SH-SY5Y (cell line): ENCODE measurements at regions not wholly inside any gene's neighbourhood (a gene's known extent, or its start where the extent isn't known, plus 50 kb on each side); places are given as distances from the start of the nearest gene placed in this dataset.

Experiments
- GATA2 ChIP-seq: IDR thresholded peaks from 2 replicates; pipeline ENCODE4 v1.6.1; 2011; ENCODE audit warnings: mild to moderate bottlenecking, low read depth, low read length
- GATA3 ChIP-seq: IDR thresholded peaks from 2 replicates; pipeline ENCODE4 v1.6.1; 2011; ENCODE audit warnings: low read depth, mild to moderate bottlenecking, low read length, moderate library complexity

DNA sequence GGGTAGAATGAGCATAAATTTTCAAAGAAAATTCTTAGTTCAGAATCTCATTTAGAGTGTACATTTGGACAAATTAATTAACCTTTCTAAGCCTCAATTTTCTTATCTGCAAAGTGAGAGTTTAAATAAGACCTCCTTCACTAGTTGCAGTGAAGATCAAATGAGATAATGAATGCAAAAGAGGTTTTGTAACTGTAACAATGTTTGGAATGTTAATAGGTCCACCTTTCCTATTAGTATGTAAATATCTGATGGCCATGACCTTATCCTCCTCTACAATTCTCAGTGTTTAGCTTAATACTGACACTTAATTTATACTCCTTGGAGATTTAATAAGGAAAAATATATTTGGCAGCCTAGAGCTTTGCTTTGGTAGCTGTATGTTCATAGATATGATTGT, 138.8 kb downstream of the GABRG1 start:
- TF ChIP-seq GATA3, result no peak
- no peak for TF ChIP-seq GATA2

DNA sequence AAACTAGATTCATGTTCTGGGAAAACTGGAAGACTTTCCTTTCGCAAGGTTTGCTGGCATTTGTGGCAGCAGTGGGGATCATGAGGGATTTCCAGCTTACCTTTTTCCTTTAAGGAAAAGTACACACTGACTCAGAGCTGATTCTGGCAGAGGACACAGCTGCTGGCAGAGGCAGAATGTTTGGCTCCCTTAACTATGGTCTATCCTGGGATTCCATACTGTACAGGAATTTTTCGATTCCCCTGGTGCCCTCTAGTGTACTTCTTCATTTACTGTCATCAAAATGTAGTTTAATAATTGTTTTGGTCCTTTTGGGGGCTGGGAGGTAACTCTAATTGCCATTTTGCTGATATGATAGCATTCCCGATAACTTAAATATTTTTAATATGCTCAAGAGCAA, 152.7 kb downstream of the GABRG1 start:
- no peak for TF ChIP-seq GATA2
- TF ChIP-seq GATA3, result no peak

DNA sequence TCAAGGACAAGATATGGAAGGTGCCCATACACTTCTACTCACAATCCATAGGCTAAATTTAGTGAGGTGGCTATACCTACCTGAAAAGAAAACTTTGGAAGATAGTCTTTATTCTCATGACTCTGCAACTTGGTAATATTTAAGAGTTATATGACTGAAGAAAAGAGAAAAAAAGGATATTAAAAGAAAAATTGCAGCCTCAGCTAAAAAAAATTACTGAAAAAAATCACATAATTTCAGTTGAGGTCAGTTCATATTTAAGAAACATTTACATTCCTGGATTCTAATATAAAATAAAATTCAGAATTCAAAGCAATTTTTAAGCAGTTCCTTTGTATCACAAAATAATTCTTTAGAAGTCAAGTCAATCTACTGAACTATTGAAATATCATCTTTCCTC, 166.5 kb downstream of the GABRG1 start:
- TF ChIP-seq GATA2, result no peak
- no peak for TF ChIP-seq GATA3

DNA sequence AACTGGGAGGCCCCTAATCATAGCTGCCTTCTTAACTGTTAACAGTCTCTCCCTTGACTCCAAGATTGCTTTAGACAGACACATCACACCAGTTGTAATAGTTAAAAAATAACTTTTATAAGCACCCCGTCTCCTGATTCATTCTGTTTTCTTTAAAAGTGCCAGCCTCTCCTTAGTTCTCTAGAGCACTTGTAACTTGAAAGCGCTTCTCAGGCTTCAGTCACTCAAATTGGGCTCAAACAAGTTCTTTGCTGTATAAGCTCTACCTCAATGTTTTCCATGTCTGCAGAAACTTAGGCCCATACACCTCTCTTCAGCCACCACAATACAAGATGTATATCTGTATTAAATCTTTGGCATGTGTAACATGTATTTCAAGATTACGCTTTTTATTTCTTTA, 169.6 kb downstream of the GABRG1 start:
- TF ChIP-seq GATA2 (no peak), GATA3 (no peak)

DNA sequence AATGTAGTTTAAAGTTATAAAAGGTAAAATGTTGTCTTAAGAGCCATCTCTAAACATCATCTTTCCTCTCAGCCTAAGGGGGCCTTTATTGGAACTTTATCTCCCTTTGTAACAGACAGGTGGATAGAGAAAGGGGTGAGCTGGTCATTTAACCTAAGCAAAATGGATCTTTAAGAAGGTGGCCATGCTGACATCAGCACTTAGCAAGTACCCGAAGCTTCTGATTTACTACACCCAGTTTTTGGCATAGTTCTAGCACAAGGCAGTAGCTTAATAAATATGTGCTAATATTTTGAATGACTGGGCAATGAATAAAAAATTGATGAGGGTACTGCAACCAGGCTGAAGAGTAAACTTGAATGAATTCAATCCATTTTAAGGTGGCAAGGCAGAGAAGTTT, 172.7 kb downstream of the GABRG1 start:
- TF ChIP-seq GATA2, result no peak
- TF ChIP-seq GATA3, result no peak

DNA sequence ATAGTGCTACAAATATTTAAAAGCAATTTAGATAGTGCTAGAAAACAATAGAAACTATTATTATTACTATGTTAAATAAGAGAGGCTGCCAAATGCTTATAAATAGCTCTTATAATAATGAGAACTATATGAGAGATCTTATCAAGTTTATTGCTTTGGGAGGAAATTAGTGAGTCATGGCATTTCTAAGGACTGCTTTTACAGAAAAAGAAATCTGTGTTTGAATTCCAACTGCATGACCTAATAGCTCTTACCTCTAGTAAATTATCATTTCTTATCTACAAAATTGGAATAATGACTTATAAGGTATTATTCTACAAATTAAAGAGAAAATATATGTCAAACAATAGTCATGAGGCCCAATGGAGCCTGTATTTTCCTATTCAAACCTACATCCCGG, 177.2 kb downstream of the GABRG1 start:
- TF ChIP-seq GATA3 (no peak), GATA2 (no peak)

DNA sequence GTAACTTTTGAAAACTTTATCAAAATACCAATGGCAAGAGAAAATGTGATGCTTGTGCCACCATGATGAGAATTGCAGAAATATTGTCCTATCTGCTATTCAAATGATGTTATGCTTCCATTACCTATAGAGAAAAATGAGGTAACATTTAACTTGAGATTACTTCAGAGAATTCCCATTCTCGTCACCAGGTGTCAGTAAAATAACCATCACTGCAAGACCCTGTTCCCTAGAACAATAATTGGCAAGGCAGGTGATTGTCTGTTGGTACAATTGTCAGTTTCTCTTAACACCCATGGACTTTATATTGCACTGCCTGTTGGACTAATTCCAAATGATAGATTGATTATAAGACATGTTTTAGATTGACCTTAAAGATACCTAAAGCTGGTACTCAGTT, 179.9 kb downstream of the GABRG1 start:
- TF ChIP-seq GATA3 (no peak), GATA2 (no peak)

DNA sequence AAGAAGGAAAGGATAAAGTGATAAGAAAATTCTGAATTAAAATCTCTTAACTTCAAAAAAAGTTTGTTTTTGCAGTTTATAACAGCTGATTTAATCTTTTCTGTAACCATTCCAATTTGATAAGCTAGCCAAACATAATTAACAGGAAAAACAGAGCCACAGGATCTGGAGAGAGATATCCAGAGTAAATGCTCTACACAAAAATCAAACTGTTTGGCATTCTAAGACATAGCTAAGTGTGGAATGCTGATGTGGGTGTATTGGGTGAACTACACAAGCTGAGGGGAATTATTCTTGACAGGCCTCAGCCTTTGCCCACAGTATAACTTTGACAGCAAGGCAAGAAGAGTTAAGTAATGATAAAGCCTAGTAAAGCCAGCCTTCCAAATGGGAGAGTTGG, 184.8 kb downstream of the GABRG1 start:
- no peak for TF ChIP-seq GATA2
- no peak for TF ChIP-seq GATA3

DNA sequence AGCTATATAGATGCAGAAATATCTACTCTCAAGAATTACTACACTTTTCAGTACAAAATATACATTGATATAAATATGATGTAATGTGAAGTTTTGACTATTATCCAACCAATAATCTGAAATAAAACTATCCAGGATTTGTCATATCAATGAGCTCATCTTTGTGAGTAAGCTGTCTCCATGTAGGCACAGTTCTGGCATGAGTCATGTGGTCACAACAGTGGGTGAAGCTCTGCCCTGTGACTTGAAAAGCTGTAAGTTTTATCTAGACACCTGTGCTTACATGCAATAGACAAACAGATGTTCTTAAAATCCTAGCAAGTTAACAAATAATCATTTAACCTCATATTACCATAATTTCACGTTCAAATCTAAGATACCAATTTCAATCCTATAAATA, 192.7 kb downstream of the GABRG1 start:
- TF ChIP-seq GATA2 (no peak), GATA3 (no peak)

DNA sequence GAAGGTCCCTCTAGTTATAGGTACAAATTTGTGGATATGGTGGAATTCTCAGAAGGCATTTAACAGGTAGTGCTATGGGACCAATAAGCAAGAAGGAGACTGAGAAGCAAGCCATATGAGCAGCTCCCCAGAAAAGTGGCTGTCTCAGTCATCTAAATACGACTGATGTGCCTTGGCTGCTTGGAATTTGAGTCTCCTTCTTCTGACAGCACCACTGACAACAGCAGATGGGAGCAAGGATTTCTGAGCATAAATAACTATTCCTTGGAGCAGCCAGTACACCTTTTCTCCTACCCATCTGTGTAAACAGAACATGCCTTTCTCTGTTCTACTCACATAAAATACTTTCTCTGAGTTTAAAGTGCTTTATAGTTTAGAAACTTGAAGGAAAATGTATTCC, 196.2 kb downstream of the GABRG1 start:
- TF ChIP-seq GATA2 (no peak), GATA3 (no peak)

DNA sequence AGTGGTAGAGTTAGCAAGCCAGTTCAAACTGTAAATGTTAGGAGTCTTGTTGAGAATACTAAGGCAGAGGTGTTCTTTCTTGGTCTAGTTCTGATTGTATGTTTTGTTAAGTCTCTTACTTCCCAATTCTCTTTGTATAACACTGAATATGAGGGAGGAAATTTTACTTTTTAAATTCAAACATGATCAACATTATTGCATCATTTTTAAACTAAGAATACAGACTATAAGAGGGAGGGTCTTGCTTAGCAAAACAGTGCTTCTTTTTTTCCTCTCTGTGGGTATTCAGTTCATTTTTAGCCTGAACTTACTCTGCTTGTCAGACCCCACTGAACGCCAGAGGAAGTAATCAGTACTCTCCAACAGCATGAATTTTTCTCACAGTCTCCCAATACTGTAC, 198.0 kb downstream of the GABRG1 start:
- TF ChIP-seq GATA2, result no peak
- TF ChIP-seq GATA3, result no peak

DNA sequence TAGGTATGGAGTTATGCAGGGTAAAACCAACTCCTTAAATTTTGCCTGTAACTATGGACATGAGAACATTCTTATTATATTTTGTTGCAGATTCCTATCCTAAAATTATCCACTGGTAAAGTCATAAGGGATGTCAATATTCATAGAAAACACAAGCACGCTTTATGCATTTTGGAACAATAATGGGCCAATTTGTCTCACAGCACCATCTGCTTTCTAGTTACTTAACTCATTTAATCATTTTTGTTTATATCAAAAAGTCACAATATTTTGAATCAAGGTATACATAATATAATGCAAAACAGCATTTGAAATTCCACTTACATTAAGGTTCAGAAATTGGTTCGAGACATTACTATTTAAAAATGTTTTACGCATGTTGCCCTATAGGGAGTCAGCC, 203.0 kb downstream of the GABRG1 start:
- TF ChIP-seq GATA2 (no peak), GATA3 (no peak)

DNA sequence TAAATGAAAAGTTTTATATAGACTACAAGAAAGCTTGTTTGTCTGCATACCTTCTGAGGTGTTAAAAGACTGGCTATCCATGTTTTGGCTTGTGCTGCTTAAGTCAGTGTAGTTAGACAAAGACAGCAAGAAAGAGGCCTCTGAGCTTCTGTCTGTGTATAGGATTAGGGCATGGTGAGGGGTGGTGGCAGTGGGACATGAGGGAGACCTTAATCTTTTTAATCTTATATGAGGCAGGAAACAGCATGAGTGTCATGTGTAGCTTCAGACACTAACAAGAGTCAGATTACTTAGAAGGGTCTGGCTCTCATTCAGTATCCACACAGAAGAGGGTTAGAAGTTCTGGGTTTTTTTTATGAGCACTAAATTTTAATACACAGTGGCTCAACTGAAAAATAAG, 213.3 kb downstream of the GABRG1 start:
- TF ChIP-seq GATA2 (no peak), GATA3 (no peak)

DNA sequence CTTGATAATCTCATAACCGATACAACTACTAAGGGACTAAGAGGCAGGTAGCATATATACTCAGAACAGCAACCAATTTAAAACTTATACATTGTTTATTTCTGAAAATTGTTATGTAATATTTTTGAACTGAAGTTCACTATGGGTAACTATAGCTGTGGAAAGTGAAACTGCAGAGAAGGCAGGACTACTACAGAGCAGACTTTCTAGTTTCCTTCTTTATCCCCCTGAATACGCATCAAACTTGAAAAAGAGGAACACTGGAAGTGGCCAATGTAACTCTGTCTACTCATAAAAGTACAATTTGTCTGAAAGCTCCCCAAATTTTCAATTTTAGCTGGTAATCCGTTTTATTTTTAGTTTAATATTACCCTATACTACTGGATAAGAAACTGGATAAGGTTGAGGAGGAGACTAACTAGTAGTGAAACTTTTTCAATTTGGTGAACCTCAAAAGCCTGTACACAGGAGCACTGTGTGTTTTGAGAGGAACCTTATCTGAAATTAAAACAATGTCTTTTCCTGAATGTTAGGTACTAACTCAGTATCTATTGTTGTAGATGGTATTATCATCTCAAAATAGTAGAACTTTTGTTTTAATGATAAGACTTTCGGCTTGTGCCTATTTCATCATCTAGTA, 225.8 kb downstream of the GABRG1 start:
- TF ChIP-seq GATA3 (no peak), GATA2 (no peak)

DNA sequence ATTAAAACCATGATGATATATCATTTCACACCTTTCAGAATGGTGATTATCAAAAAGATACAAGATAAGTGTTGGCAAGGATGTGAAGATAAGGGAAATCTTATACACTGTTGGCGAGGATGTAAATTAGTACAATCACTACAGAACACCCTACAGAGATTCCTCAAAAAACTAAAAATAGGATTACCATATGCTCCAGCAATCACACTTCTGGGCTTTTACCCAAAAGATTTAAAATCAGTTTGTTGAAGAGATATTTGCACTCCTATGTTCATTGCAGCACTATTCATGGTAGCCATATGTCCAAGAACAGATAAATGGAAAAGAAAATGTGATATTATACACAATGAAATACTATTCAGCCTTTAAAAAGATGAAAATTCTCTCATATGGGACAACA, 240.4 kb downstream of the GABRG1 start:
- no peak for TF ChIP-seq GATA2
- no peak for TF ChIP-seq GATA3
